ENCODE measurements at regions not wholly inside any gene's neighbourhood (a gene's known extent, or its start where the extent isn't known, plus 50 kb on each side); places are given as distances from the start of the nearest gene placed in this dataset.

DNA sequence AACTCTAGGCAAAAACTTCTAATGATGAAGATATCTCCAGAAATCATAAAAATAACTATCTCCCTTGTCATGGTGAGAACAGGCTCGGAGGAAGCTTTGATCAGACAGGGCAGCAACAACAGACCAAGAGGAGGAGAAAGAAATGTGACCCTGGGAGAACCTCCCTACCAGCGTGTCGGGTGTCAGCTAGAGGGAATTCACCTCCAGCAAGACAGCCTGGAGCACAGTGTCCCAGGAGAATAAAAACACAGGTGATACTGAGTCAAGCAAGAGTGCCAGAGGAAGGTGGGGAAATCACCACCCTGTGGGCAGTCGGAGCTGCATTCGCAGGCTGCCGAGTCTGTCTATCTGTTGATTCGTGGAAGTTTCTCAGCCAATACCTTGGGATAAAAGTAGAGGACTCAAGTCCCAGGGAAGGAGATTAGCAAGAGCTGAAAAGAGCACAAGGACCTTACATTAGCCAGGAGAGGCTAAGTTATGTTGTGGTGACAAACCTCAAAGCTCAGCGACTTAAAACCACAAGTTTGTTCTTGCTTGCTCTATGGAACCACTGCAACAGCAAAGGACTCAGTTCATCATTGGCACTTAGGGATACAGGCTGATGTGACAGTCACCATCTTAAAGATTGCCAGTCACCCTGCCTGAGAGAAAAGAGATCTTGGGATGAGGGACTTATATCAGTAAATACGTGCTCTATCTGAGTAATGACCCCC, 598.3 kb downstream of the CCDC171 start:
- DNase-seq (ENCODE audit: low spot score in 2 of 2) = no peak

DNA sequence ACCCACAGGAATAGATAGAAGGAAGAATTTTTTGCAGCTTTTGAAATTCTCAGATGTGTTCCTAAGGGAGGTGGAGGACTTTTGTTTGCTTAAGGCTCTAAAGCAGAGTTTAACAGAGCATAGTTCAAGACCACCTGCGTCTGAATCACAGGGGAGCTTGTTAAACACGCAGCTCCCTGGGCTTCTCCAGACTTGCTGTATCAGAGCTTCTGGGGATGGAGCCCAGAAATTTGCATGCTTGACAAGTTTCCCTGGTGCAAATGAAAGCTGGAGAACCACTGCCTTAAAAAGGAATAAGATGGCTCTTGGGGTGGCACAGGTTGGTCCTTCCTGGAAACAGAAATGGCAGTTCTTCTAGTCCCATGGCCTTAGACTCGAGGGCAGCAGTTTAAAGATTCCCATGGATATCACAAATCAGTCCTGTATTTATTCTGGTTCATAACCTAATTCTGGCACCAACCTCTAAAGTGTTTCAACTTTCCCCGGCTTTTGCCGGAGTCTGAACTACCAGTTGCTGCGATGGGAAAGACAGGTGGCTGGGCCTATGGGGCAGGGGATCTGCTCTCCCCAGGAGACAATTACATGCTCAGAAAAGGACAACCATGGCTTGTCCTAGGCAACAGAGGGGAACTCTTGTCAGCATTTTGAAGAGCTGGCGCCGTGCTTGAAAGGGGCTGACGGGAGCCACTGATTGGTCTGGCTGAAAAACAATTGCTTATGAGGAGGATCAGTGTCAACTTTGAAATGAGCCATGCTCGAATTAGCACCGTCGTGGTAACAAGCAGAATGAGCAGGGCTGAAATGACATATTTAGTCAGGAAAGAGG, 599.6 kb downstream of the CCDC171 start:
- H3K27ac ChIP-seq = no peak overlapping the region
- TF ChIP-seq EP300 (IDR thresholded peaks at IDR 0.05) = no peak
- TF ChIP-seq POLR2A (IDR thresholded peaks at IDR 0.05) = no peak
- TF ChIP-seq, protein P1, sequence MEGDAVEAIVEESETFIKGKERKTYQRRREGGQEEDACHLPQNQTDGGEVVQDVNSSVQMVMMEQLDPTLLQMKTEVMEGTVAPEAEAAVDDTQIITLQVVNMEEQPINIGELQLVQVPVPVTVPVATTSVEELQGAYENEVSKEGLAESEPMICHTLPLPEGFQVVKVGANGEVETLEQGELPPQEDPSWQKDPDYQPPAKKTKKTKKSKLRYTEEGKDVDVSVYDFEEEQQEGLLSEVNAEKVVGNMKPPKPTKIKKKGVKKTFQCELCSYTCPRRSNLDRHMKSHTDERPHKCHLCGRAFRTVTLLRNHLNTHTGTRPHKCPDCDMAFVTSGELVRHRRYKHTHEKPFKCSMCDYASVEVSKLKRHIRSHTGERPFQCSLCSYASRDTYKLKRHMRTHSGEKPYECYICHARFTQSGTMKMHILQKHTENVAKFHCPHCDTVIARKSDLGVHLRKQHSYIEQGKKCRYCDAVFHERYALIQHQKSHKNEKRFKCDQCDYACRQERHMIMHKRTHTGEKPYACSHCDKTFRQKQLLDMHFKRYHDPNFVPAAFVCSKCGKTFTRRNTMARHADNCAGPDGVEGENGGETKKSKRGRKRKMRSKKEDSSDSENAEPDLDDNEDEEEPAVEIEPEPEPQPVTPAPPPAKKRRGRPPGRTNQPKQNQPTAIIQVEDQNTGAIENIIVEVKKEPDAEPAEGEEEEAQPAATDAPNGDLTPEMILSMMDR (IDR thresholded peaks at IDR 0.05) = no peak
- WGBS, 2 donors = 66 to 78% methylated on average over 12 of the region's 12 CpGs

More for the DNA sequence above, 598.3 kb downstream of the CCDC171 start:
- H3K36me3 ChIP-seq = no peaks in the 10 kb centered on the region
- TF ChIP-seq POLR2A (IDR thresholded peaks at IDR 0.05) = no peak
- H3K4me3 ChIP-seq = no peak overlapping the region
- WGBS, 2 donors = 76 to 78% methylated on average over 9 of the region's 9 CpGs
- H3K9me3 ChIP-seq = no peaks in the 10 kb centered on the region
- H3K4me1 ChIP-seq = peaks cover 0 to 10% (median 0%) of the 10 kb centered on the region in 4 donors
- H3K27me3 ChIP-seq = no peaks in the 10 kb centered on the region
- H3K27ac ChIP-seq = no peak overlapping the region

DNA sequence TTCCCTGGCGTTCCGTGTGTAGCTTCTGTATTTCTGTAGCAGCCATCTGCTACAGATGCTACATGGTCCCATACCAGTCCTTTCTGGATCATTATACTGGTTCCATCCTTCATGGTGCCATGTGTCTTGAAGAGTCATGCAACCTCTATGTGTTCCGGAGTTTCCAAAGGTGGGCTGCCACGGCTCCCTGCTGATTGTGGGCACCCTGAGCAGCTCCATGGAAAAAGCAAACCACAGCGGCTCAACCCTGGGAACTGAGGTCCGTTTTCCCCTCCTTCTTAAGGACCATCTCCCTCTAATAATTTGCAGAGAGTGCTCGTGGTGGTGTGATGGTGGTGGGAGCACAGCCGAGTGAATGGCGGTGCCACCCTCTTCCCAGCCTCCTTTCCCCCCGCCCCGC, 600.4 kb downstream of the CCDC171 start:
- Histone ChIP-seq H3K4me3 (no peak overlapping the region), H3K36me3 (no peaks in the 10 kb centered on the region), H3K9me3 (no peaks in the 10 kb centered on the region), H3K4me1 (peaks cover 0 to 10% (median 0%) of the 10 kb centered on the region in 4 donors), H3K27me3 (no peaks in the 10 kb centered on the region), H3K27ac (no peak overlapping the region)
- WGBS, 2 donors = 97% methylated on average over 11 of the region's 11 CpGs
- no peak for DNase-seq (ENCODE audit: low spot score in 2 of 2)
- TF ChIP-seq EP300 (IDR thresholded peaks at IDR 0.05) (no peak), POLR2A (IDR thresholded peaks at IDR 0.05) (no peak)
- TF ChIP-seq, protein P1 (IDR thresholded peaks at IDR 0.05) = no peak

More for the DNA sequence above, 599.6 kb downstream of the CCDC171 start:
- Histone ChIP-seq H3K4me1 (peaks cover 0 to 10% (median 0%) of the 10 kb centered on the region in 4 donors), H3K4me3 (no peak overlapping the region), H3K36me3 (no peaks in the 10 kb centered on the region), H3K9me3 (no peaks in the 10 kb centered on the region), H3K27me3 (no peaks in the 10 kb centered on the region)
- DNase-seq (ENCODE audit: low spot score in 2 of 2) = no peak

DNA sequence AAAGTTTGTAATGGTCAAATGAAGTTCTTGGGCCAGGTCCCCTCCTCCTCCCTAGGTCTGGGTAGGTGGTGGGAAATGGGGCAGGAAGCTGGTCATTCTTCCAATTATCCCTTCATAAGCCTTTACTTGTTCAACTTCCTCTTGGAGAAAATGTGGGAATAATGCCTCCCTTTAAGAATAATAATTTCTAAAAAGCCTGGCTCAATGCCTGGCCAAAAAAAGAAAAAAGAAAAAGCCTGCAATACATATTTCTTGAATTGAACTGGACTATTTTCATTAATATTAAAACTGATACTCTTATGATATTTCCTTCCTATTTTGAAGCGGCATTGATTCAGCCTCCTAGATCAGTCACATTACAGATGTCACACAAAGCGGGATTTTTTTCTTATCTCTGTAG, 600.9 kb downstream of the CCDC171 start:
- TF ChIP-seq POLR2A (IDR thresholded peaks at IDR 0.05) (no peak), EP300 (IDR thresholded peaks at IDR 0.05) (no peak)
- TF ChIP-seq, protein P1 (IDR thresholded peaks at IDR 0.05) = no peak
- Histone ChIP-seq H3K36me3 (no peaks in the 10 kb centered on the region), H3K9me3 (no peaks in the 10 kb centered on the region), H3K4me1 (peaks cover 0 to 10% (median 0%) of the 10 kb centered on the region in 4 donors), H3K27ac (no peak overlapping the region), H3K4me3 (no peak overlapping the region), H3K27me3 (no peaks in the 10 kb centered on the region)
- WGBS, 2 donors = 79 to 82% methylated on average over 2 of the region's 2 CpGs
- no peak for DNase-seq (ENCODE audit: low spot score in 2 of 2)

DNA sequence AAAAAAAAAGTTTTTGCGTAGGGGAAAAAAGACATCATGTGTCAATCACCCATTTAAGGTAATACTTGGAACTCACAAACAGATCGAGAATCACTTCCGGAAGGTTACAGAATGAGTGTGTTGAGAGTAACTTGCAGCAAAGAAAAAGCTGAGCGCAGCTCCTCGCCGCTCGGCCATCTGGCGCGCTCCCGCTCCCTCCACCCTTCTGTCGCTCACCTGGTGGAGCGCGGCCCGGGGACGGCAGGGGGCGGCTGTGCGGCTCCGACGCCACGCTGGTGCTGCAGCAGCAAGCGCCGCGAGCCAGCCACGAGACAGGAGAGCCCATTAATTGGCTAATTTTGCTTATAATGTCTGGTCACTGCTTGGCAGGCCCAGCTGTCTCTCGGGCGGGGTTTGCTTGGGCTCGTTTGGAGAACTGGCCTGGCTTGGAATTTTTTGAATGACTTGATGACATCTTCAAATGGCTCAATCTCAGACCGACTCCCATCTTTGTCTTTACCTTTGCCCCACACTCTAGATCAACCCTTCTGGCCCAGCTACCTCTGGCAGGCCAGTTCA, 601.8 kb downstream of the CCDC171 start:
- Histone ChIP-seq H3K27ac (no peak overlapping the region), H3K27me3 (no peaks in the 10 kb centered on the region), H3K36me3 (no peaks in the 10 kb centered on the region), H3K4me3 (peak overlapping the region in 2 of 4 donors; percentile 14 to 18), H3K4me1 (peaks cover 0 to 10% (median 0%) of the 10 kb centered on the region in 4 donors), H3K9me3 (no peaks in the 10 kb centered on the region)
- DNase-seq (ENCODE audit: low spot score in 2 of 2) = no peak
- 40 to 43% methylated on average over 27 to 28 of the region's 28 CpGs for WGBS, 2 donors
- TF ChIP-seq POLR2A (IDR thresholded peaks at IDR 0.05) = no peak
- TF ChIP-seq EP300 (IDR thresholded peaks at IDR 0.05) = no peak
- TF ChIP-seq, protein P1 (IDR thresholded peaks at IDR 0.05) = no peak

Data from tibial nerve (tissue), 4 donors.